ENCODE measurements at regions not wholly inside any gene's neighbourhood (a gene's known extent, or its start where the extent isn't known, plus 50 kb on each side); places are given as distances from the start of the nearest gene placed in this dataset.
"Not testable (repeated sequence)": the region's sequence is repeated elsewhere in the genome, so short reads cannot be mapped to it uniquely, and the experiment has no call there.

DNA sequence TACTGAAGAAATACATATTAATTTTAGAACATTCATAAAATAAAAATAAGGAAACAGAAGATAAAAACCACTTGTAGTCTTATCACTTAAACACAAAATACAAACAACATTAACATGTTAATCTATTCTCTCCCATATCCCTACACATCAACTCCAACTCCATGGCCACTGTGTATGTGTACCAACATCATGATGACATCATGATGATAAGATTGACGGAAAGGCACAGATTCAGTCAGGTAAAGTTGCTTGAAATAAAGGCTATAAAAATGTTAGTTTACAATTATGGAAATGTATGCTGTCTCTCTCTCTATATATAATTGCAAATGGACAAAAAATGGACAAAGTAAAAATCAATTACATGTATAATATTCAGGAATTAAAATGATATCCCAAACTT lies 388.5 kb upstream of the UBE2E3 start:
- TF ChIP-seq CTCF (IDR thresholded peaks at IDR 0.05; ENCODE audit: insufficient read depth, low read depth, low read length) = no peak
- no peak overlapping the region for H3K4me3 ChIP-seq (ENCODE audit: low read depth, low read length)
- DNase-seq (ENCODE audit: low read depth) = no peak

- H3K4me3 ChIP-seq (ENCODE audit: low read depth, low read length); DNase-seq (ENCODE audit: low read depth): not testable (repeated sequence)
Measured at GRCh38 chr2:180591093-180591781, 389.2 kb upstream of the UBE2E3 start.

DNA sequence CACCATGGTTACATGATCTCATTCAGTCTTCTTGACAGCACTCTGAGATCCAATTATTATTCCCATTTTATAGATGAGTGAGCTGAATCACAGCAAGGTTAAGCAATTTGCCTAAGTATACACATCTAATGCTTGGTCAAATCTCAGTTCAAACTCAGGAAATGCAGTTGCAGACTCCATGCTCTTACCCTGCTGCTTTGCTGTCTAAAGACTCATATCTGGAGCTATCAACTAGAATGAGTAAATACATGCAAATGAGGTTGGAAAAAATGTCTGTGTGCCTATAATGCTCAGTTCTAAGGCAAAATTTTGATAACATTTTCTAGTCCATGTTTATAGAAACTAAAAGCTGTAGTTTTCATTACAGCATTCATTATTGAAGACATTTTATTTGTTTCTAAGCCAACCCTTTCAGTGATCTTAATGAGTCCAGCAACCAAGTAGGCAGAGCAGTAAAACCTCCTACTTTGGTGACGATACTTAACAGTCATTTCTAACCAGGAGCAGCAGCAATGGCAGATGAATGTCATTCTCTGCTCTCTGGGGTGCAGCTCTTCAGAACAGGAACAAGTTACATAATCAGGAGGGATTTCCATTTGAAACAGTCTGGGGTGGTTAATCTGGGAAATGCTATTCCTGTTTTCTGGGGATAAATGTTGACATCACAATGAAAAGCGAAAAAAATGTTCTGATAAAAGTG lies 396.8 kb upstream of the UBE2E3 start:
- no peak for DNase-seq (ENCODE audit: low read depth)
- H3K4me3 ChIP-seq (ENCODE audit: low read depth, low read length) = no peak overlapping the region

GRCh38 chr2:180579388-180579787 lies 401.0 kb upstream of the UBE2E3 start:
- no peak for TF ChIP-seq CTCF (IDR thresholded peaks at IDR 0.05; ENCODE audit: insufficient read depth, low read depth, low read length)
- no peak for DNase-seq (ENCODE audit: low read depth)
- no peak overlapping the region for H3K4me3 ChIP-seq (ENCODE audit: low read depth, low read length)

More for the DNA sequence above, 396.8 kb upstream of the UBE2E3 start:
- no peak for TF ChIP-seq CTCF (IDR thresholded peaks at IDR 0.05; ENCODE audit: insufficient read depth, low read depth, low read length)

DNA sequence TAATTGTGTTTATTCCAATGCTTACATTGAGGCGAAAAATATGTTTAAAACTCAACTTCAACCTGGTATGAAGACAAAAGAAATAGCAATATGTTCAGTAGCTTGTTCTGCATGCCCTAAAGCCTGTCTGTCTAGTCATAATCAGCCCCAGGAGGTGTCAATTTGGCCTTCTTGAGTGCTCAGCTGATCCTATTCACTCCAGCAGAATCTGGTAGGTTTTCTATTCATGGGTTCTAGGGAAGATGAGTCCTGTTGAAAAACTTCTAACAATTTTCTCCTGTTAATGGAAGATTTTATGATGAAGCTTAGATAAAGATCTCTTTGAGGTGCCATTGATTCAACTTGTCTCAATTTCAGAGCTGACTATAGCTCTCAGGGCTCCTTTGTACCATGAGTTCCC lies 402.0 kb upstream of the UBE2E3 start:
- TF ChIP-seq CTCF (IDR thresholded peaks at IDR 0.05; ENCODE audit: insufficient read depth, low read depth, low read length) = no peak
- no peak overlapping the region for H3K4me3 ChIP-seq (ENCODE audit: low read depth, low read length)
- no peak for DNase-seq (ENCODE audit: low read depth)

DNA sequence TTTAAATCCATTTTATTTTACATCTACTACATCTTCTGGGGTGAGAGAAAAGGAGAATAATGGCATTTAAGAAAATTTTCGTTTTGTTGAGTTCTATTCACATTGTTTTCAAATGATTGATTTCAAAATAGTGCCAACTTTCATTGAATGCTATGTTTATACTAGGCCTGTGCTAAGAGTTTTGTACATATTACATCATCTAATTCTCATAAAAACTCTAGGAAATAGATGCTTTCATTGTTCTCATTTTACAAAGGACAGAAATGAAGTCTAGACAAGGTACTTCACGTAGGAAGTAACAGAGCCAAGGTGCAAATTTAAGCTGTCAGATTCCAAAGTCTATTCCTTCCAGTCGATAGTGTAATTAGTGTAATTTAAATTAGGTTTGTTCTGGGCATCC lies 402.8 kb upstream of the UBE2E3 start:
- no peak overlapping the region for H3K4me3 ChIP-seq (ENCODE audit: low read depth, low read length)
- DNase-seq (ENCODE audit: low read depth) = no peak
- no peak for TF ChIP-seq CTCF (IDR thresholded peaks at IDR 0.05; ENCODE audit: insufficient read depth, low read depth, low read length)

- DNase-seq (ENCODE audit: low read depth) = no peak
- no peak for TF ChIP-seq CTCF (IDR thresholded peaks at IDR 0.05; ENCODE audit: insufficient read depth, low read depth, low read length)
Measured at GRCh38 chr2:180573951-180574350, 406.5 kb upstream of the UBE2E3 start.

More at GRCh38 chr2:180573951-180574350, 406.5 kb upstream of the UBE2E3 start:
- H3K4me3 ChIP-seq (ENCODE audit: low read depth, low read length) = no peak overlapping the region
